ENCODE measurements at regions not wholly inside any gene's neighbourhood (a gene's known extent, or its start where the extent isn't known, plus 50 kb on each side); places are given as distances from the start of the nearest gene placed in this dataset.

DNA sequence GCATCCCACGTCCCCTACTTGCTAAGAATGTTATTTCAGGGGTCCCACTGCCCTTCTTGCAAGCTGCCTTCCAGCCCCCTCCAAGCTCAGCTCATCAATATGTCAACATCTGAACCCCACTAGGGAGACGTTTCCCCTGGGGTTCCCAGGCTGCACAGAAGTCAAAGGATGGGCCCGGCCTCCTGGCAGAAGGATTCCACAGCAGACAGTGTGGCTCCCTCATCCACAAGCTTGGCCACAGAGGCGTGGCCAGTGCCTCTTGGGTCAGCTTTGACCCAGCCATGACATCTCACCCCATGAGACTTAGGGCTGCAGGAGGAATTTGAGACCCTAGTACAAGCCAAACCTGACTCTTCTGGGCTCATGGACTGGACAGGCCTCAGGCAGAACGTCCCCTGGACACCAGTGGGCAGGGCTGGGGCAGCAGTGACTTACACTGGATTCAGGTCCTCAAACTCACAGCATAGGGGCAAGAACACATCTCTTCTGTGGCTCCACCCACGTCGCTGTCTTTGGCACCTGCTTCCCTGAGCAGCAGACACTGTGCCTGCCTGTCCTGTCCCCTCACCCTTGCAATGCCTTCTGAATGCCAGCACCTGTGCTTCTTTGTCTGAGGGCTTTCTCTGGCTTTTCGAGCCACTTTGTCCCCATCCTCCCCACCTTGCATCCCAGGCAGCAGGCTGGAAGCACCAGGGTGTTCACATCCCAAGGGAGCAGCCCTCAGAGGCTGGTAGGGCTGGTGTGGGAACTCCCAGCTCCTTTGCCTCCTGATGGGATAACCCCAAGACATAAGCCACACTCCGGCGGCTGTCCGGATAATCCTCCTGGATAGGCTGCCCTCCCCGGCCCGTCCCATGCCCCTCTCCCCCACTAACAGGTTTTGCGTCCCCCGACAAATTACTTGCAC, 56.0 kb upstream of the ENPP7 start:
- H3K27ac ChIP-seq (ENCODE audit: low read length) = no peak overlapping the region
- Mint-ChIP-seq H3K27ac (no peak overlapping the region), H3K4me1 (no peaks in the 10 kb centered on the region), H3K27me3 (ENCODE audit: low read depth in 2 of 2) (peaks cover 8% of the 10 kb centered on the region in 2 donors), H3K9me3 (peaks cover 4 to 5% of the 10 kb centered on the region in 2 donors), H3K36me3 (no peaks in the 10 kb centered on the region), H3K4me3 (no peak overlapping the region)
- no peak for DNase-seq
- no peaks in the 10 kb centered on the region for H3K36me3 ChIP-seq (ENCODE audit: control insufficient read depth, insufficient read depth, low read length)
- TF ChIP-seq CTCF (IDR thresholded peaks at IDR 0.05) = no peak
- H3K27me3 ChIP-seq (ENCODE audit: control insufficient read depth, insufficient read depth, low read length) = no peaks in the 10 kb centered on the region
- intact Hi-C loops (cut with micrococcal nuclease) = no loop called here
- no peak overlapping the region for H3K4me3 ChIP-seq (ENCODE audit: low read length)
- no peaks in the 10 kb centered on the region for H3K4me1 ChIP-seq (ENCODE audit: control insufficient read depth, insufficient read depth, low read length)
- ATAC-seq = no peak
- H3K9me3 ChIP-seq (ENCODE audit: control insufficient read depth, insufficient read depth, low read length) = peaks cover 6% of the 10 kb centered on the region
- WGBS (ENCODE audit: insufficient coverage) = 84% methylated on average over 15 of the region's 15 CpGs

DNA sequence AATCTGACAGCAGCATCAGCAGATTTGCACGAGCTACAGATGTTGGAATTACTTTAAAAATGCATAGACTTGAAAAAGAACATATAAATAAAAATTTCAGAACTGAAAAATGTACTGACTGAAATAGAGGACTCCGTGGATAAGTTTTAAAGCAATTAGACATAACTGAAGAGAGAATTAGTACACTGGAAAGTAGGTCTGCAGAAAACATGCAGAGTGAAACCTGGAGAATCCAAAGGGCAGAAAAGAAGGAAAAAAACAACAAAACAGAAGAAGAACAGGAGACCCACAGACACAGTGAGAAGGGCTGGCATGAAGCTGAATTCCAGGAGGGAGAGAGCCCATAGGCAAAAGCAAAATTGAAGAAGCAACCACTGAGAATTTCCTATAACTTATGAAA, 57.2 kb upstream of the ENPP7 start:
- ATAC-seq = no peak
- peaks cover 8 to 11% of the 10 kb centered on the region in 2 donors for H3K27me3 Mint-ChIP-seq (ENCODE audit: low read depth in 2 of 2)
- WGBS (ENCODE audit: insufficient coverage) = 67% methylated on average over 2 of the region's 2 CpGs

DNA sequence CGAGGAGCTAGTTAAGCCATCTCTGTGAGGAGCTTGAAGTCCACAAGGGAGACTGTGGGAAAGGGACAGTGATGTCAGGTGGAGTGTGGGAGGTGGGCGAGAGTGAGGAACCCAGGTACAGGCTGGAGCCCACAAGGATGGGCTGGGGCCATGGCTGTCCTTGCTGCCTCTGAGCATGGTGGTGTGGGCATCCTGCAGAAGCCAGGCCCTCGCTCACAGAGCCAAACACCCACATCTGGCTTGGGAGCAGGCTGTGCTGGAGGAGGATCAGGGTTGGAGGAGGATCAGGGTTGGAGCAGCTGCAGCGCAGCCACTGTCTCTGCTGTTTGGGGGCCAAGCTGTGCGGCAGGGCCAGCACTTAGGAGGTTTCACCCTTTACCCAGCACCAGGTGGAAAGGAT, 58.2 kb upstream of the ENPP7 start:
- WGBS (ENCODE audit: insufficient coverage) = 90% methylated on average over 5 of the region's 5 CpGs
- H3K27me3 Mint-ChIP-seq (ENCODE audit: low read depth in 2 of 2) = peaks cover 12 to 15% of the 10 kb centered on the region in 2 donors

More for the DNA sequence above, 57.2 kb upstream of the ENPP7 start:
- intact Hi-C loops (cut with micrococcal nuclease) = no loop called here
- peaks cover 6% of the 10 kb centered on the region for H3K9me3 ChIP-seq (ENCODE audit: control insufficient read depth, insufficient read depth, low read length)
- H3K4me3 ChIP-seq (ENCODE audit: low read length) = no peak overlapping the region
- no peak for DNase-seq
- no peaks in the 10 kb centered on the region for H3K36me3 ChIP-seq (ENCODE audit: control insufficient read depth, insufficient read depth, low read length)
- no peak overlapping the region for H3K27ac ChIP-seq (ENCODE audit: low read length)
- H3K4me1 Mint-ChIP-seq = no peaks in the 10 kb centered on the region
- no peak for TF ChIP-seq CTCF (IDR thresholded peaks at IDR 0.05)
- H3K36me3 Mint-ChIP-seq = no peaks in the 10 kb centered on the region
- H3K9me3 Mint-ChIP-seq = peaks cover 4 to 5% of the 10 kb centered on the region in 2 donors
- H3K4me1 ChIP-seq (ENCODE audit: control insufficient read depth, insufficient read depth, low read length) = no peaks in the 10 kb centered on the region
- no peak overlapping the region for H3K4me3 Mint-ChIP-seq
- no peak overlapping the region for H3K27ac Mint-ChIP-seq
- no peaks in the 10 kb centered on the region for H3K27me3 ChIP-seq (ENCODE audit: control insufficient read depth, insufficient read depth, low read length)

More for the DNA sequence above, 58.2 kb upstream of the ENPP7 start:
- Mint-ChIP-seq H3K4me3 (no peak overlapping the region), H3K9me3 (peaks cover 4 to 5% of the 10 kb centered on the region in 2 donors), H3K36me3 (no peaks in the 10 kb centered on the region), H3K27ac (no peak overlapping the region), H3K4me1 (no peaks in the 10 kb centered on the region)
- H3K27me3 ChIP-seq (ENCODE audit: control insufficient read depth, insufficient read depth, low read length) = no peaks in the 10 kb centered on the region
- H3K27ac ChIP-seq (ENCODE audit: low read length) = no peak overlapping the region
- peaks cover 6% of the 10 kb centered on the region for H3K9me3 ChIP-seq (ENCODE audit: control insufficient read depth, insufficient read depth, low read length)
- DNase-seq (no peak), ATAC-seq (no peak)
- no peaks in the 10 kb centered on the region for H3K36me3 ChIP-seq (ENCODE audit: control insufficient read depth, insufficient read depth, low read length)
- intact Hi-C loops (cut with micrococcal nuclease) = no loop called here
- no peak for TF ChIP-seq CTCF (IDR thresholded peaks at IDR 0.05)
- H3K4me3 ChIP-seq (ENCODE audit: low read length) = no peak overlapping the region
- H3K4me1 ChIP-seq (ENCODE audit: control insufficient read depth, insufficient read depth, low read length) = no peaks in the 10 kb centered on the region
